ENCODE measurements at regions not wholly inside any gene's neighbourhood (a gene's known extent, or its start where the extent isn't known, plus 50 kb on each side); places are given as distances from the start of the nearest gene placed in this dataset.

GRCh38 chr5:81830596-81830995, 79.7 kb upstream of the SSBP2 start:
- no peaks in the 10 kb centered on the region for H3K27me3 Mint-ChIP-seq (ENCODE audit: insufficient read depth, low read depth, poor library complexity)
- no peak for DNase-seq (ENCODE audit: low spot score)
- H3K36me3 Mint-ChIP-seq (ENCODE audit: low read depth): no peaks in the 10 kb centered on the region
- H3K4me1 ChIP-seq (ENCODE audit: insufficient read depth): no peaks in the 10 kb centered on the region
- peaks cover 14% of the 10 kb centered on the region; the same call in 1 of the 2 replicates for H3K9me2 ChIP-seq (ENCODE audit: insufficient read depth)
- H3K36me3 ChIP-seq (ENCODE audit: insufficient read depth): no peaks in the 10 kb centered on the region
- TF ChIP-seq CREB1 (CRISPR knock-in tag; IDR thresholded peaks at IDR 0.05; ENCODE audit: low read depth): no peak
- no peak for TF ChIP-seq JUNB (IDR thresholded peaks at IDR 0.05; ENCODE audit: unreplicated experiment)
- TF ChIP-seq EZH2 (IDR thresholded peaks at IDR 0.05; ENCODE audit: low read depth, unreplicated experiment): no peak
- TF ChIP-seq ETS1 (IDR thresholded peaks at IDR 0.05): no peak
- no peak for TF ChIP-seq REST (IDR thresholded peaks at IDR 0.05; ENCODE audit: unreplicated experiment)
- H2AFZ ChIP-seq: peak overlapping the region; percentile 8; the same call in 1 of the 2 replicates
- no peak overlapping the region for H3K27ac ChIP-seq (ENCODE audit: low read depth)
- no peaks in the 10 kb centered on the region; the same call in 2 of the 3 replicates for H3K4me1 Mint-ChIP-seq
- H3K9me3 Mint-ChIP-seq: no peaks in the 10 kb centered on the region
- H3K79me2 ChIP-seq (replicated peaks; ENCODE audit: insufficient read depth): no peaks in the 10 kb centered on the region
- no peak overlapping the region for H3K4me2 ChIP-seq
- no peak overlapping the region for H3K27ac Mint-ChIP-seq
- H3F3A ChIP-seq (replicated peaks; ENCODE audit: low read depth): no peaks in the 10 kb centered on the region
- H4K20me1 ChIP-seq (replicated peaks; ENCODE audit: insufficient read depth): no peaks in the 10 kb centered on the region
- no peak overlapping the region for H3K4me3 Mint-ChIP-seq
- H3K27me3 ChIP-seq (ENCODE audit: insufficient read depth): no peaks in the 10 kb centered on the region
- H3K4me3 ChIP-seq: no peak overlapping the region
- no peak for ATAC-seq

- Histone ChIP-seq H3K4me3 (no peak overlapping the region), H3K4me1 (ENCODE audit: insufficient read depth) (no peaks in the 10 kb centered on the region), H3K79me2 (replicated peaks; ENCODE audit: insufficient read depth) (no peaks in the 10 kb centered on the region), H3K27ac (ENCODE audit: low read depth) (no peak overlapping the region), H3K4me2 (no peak overlapping the region), H3K36me3 (ENCODE audit: insufficient read depth) (no peaks in the 10 kb centered on the region), H2AFZ (no peak overlapping the region), H3K9me2 (ENCODE audit: insufficient read depth) (peaks cover 9% of the 10 kb centered on the region; the same call in 1 of the 2 replicates), H3K27me3 (ENCODE audit: insufficient read depth) (no peaks in the 10 kb centered on the region), H3F3A (replicated peaks; ENCODE audit: low read depth) (no peaks in the 10 kb centered on the region), H4K20me1 (replicated peaks; ENCODE audit: insufficient read depth) (no peaks in the 10 kb centered on the region)
- H3K27me3 Mint-ChIP-seq (ENCODE audit: insufficient read depth, low read depth, poor library complexity): peaks cover under 1% of the 10 kb centered on the region
- H3K4me1 Mint-ChIP-seq: peaks cover 2% of the 10 kb centered on the region; the same call in 2 of the 3 replicates
- H3K36me3 Mint-ChIP-seq (ENCODE audit: low read depth): peaks cover 3% of the 10 kb centered on the region; the same call in 1 of the 3 replicates
- no peak for DNase-seq (ENCODE audit: low spot score)
- no peak overlapping the region for H3K4me3 Mint-ChIP-seq
- ATAC-seq: no peak
- peaks cover 3% of the 10 kb centered on the region for H3K9me3 Mint-ChIP-seq
- H3K27ac Mint-ChIP-seq: no peak overlapping the region
- TF ChIP-seq POLR2AphosphoS5 (IDR thresholded peaks at IDR 0.05; ENCODE audit: low read depth): no peak
- no peak for TF ChIP-seq ZNF114 (CRISPR knock-in tag; IDR thresholded peaks at IDR 0.05)
- TF ChIP-seq ETS1 (IDR thresholded peaks at IDR 0.05): no peak
- no peak for TF ChIP-seq CREB1 (CRISPR knock-in tag; IDR thresholded peaks at IDR 0.05; ENCODE audit: low read depth)
- TF ChIP-seq REST (IDR thresholded peaks at IDR 0.05; ENCODE audit: unreplicated experiment): no peak
- no peak for TF ChIP-seq CTCF (conservative IDR thresholded peaks at IDR 0.05; ENCODE audit: low read depth in 2 of 2)
- no peak for TF ChIP-seq STAT1 (IDR thresholded peaks at IDR 0.05; ENCODE audit: unreplicated experiment)
- TF ChIP-seq JUNB (IDR thresholded peaks at IDR 0.05; ENCODE audit: unreplicated experiment): no peak
- no peak for TF ChIP-seq NANOG (IDR thresholded peaks at IDR 0.05; ENCODE audit: borderline replicate concordance)
- TF ChIP-seq EZH2 (IDR thresholded peaks at IDR 0.05; ENCODE audit: low read depth, unreplicated experiment): no peak
These were observed 78.3 kb upstream of the SSBP2 start for GRCh38 chr5:81829242-81829641.

All from GM23338 (cell line).